GM23338 (cell line): ENCODE measurements at regions not wholly inside any gene's neighbourhood (a gene's known extent, or its start where the extent isn't known, plus 50 kb on each side); places are given as distances from the start of the nearest gene placed in this dataset.

Experiments
- CTCF ChIP-seq, 2 experiments: fragments of 200-600 bp in 1 of 2; sonication (generic) in 1 of 2; conservative IDR thresholded peaks; 2 replicates each; pipeline versions ENCODE4 v1.5.1 to v1.6.1; 2016 to 2017; ENCODE audit warnings: antibody characterized with exemption in 2 of 2, low read depth in 2 of 2, mild to moderate bottlenecking in 2 of 2, moderate library complexity in 1 of 2
- EZH2 ChIP-seq: fragments of 200-600 bp; sonication (generic); IDR thresholded peaks from one replicate; pipeline ENCODE4 v1.8.0; 2017; ENCODE audit warnings: antibody characterized with exemption, mild to moderate bottlenecking, low read depth; ENCODE audit not compliant: unreplicated experiment
- JUNB ChIP-seq: IDR thresholded peaks from one replicate; pipeline ENCODE4 v1.6.1; 2016; ENCODE audit warnings: antibody characterized with exemption; ENCODE audit not compliant: unreplicated experiment
- NANOG ChIP-seq: IDR thresholded peaks from 2 replicates; pipeline ENCODE4 v1.6.1; 2016; ENCODE audit warnings: antibody characterized with exemption, borderline replicate concordance
- POLR2AphosphoS5 ChIP-seq: IDR thresholded peaks from 2 replicates; pipeline ENCODE4 v1.6.1; 2016; ENCODE audit warnings: antibody characterized with exemption, low read depth

- TF ChIP-seq CTCF (conservative IDR thresholded peaks at IDR 0.05; ENCODE audit: low read depth in 2 of 2) (no peak), POLR2AphosphoS5 (no peak), NANOG (no peak), JUNB (no peak), EZH2 (no peak)
These were observed 69.5 kb upstream of the LGSN start for GRCh38 chr6:63389191-63389844.
